ENCODE measurements at regions not wholly inside any gene's neighbourhood (a gene's known extent, or its start where the extent isn't known, plus 50 kb on each side); places are given as distances from the start of the nearest gene placed in this dataset.

- no peaks in the 10 kb centered on the region for H3K27me3 ChIP-seq (ENCODE audit: insufficient read depth, low read length)
- peaks cover 4% of the 10 kb centered on the region for H3K27me3 Mint-ChIP-seq (ENCODE audit: low read depth)
- no peaks in the 10 kb centered on the region for H3K23me2 ChIP-seq (ENCODE audit: insufficient read length, low read depth, low read length, poor library complexity, severe bottlenecking)
- no peak overlapping the region for H2BK120ac ChIP-seq (ENCODE audit: low read depth, low read length, poor library complexity, severe bottlenecking)
- H3K23ac ChIP-seq (ENCODE audit: insufficient read length, low read depth, low read length) = no peak overlapping the region
- H3K9ac ChIP-seq (ENCODE audit: extremely low read depth, insufficient read length, low read length) = no peak overlapping the region
- H3K14ac ChIP-seq (ENCODE audit: insufficient read depth, low read length) = no peak overlapping the region; the same call in 1 of the 2 replicates
- DNase-seq = no peak
- no peak overlapping the region for H3K18ac ChIP-seq (ENCODE audit: insufficient read length, low read depth, low read length)
- TF ChIP-seq, protein P1, sequence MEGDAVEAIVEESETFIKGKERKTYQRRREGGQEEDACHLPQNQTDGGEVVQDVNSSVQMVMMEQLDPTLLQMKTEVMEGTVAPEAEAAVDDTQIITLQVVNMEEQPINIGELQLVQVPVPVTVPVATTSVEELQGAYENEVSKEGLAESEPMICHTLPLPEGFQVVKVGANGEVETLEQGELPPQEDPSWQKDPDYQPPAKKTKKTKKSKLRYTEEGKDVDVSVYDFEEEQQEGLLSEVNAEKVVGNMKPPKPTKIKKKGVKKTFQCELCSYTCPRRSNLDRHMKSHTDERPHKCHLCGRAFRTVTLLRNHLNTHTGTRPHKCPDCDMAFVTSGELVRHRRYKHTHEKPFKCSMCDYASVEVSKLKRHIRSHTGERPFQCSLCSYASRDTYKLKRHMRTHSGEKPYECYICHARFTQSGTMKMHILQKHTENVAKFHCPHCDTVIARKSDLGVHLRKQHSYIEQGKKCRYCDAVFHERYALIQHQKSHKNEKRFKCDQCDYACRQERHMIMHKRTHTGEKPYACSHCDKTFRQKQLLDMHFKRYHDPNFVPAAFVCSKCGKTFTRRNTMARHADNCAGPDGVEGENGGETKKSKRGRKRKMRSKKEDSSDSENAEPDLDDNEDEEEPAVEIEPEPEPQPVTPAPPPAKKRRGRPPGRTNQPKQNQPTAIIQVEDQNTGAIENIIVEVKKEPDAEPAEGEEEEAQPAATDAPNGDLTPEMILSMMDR (conservative IDR thresholded peaks at IDR 0.05) = no peak
- peak overlapping the region in 2 of 3 experiments; percentile 0 to 6; a peak in 1 of 7 replicates for H3K27ac Mint-ChIP-seq
- H3K9me3 ChIP-seq (ENCODE audit: control insufficient read depth, low read depth, low read length) = no peaks in the 10 kb centered on the region
- no peak overlapping the region for H3K4ac ChIP-seq (ENCODE audit: low read depth, low read length)
- H2BK20ac ChIP-seq (ENCODE audit: low read depth, low read length, poor library complexity, severe bottlenecking) = no peak overlapping the region
- H3K9me3 Mint-ChIP-seq = no peaks in the 10 kb centered on the region
- no peak overlapping the region for H4K91ac ChIP-seq (ENCODE audit: insufficient read length, low read depth, low read length)
- H3K79me1 ChIP-seq (ENCODE audit: insufficient read depth, low read depth, low read length, poor library complexity, severe bottlenecking) = no peaks in the 10 kb centered on the region
- no peak overlapping the region for H3K27ac ChIP-seq (ENCODE audit: insufficient read length, low read depth, low read length)
- no peak overlapping the region for H3K56ac ChIP-seq (ENCODE audit: insufficient read length, low read depth, low read length)
- peak overlapping the region in 1 of 2 experiments; percentile 38; a peak in 1 of 5 replicates for H3K4me3 Mint-ChIP-seq
- H2AK5ac ChIP-seq (ENCODE audit: insufficient read length, low read length) = no peak overlapping the region
- no peak overlapping the region for H2BK12ac ChIP-seq (ENCODE audit: insufficient read length, low read depth, low read length)
- no peak overlapping the region for H2BK5ac ChIP-seq (ENCODE audit: insufficient read length, low read length)
- H4K5ac ChIP-seq (ENCODE audit: insufficient read length, low read depth, low read length) = no peak overlapping the region
- no peak overlapping the region for H2BK15ac ChIP-seq (ENCODE audit: low read depth, low read length)
- H3K4me1 Mint-ChIP-seq = peaks cover 6 to 21% of the 10 kb centered on the region in 2 experiments
- H3T11ph ChIP-seq (ENCODE audit: low read length) = no peak overlapping the region
- WGBS (ENCODE audit: extremely low coverage, insufficient read length, low lambda C conversion rate) = no CpG with 5 or more reads among the region's 4 CpGs
- H3K36me3 Mint-ChIP-seq (ENCODE audit: insufficient read depth in 1 of 3, low read depth in 3 of 3) = no peaks in the 10 kb centered on the region
- no peaks in the 10 kb centered on the region for H4K20me1 ChIP-seq (ENCODE audit: control insufficient read depth, insufficient read depth, insufficient read length)
- peaks cover 4% of the 10 kb centered on the region; the same call in 1 of the 2 replicates for H3K4me1 ChIP-seq (ENCODE audit: insufficient read depth, low read length)
- no peak overlapping the region for H3K4me2 ChIP-seq (ENCODE audit: insufficient read depth, insufficient read length, low read length)
- H4K8ac ChIP-seq (replicated peaks; ENCODE audit: insufficient read length, low read depth, low read length) = no peak overlapping the region
- no peaks in the 10 kb centered on the region for H3K79me2 ChIP-seq (ENCODE audit: insufficient read depth, low read length)
- H2AFZ ChIP-seq (ENCODE audit: low read length) = no peak overlapping the region
Observed at GRCh38 chr7:98778421-98778820, 91.4 kb downstream of the TMEM130 start.

All from H9 (cell line).